K562 (cell line): ENCODE measurements at regions not wholly inside any gene's neighbourhood (a gene's known extent, or its start where the extent isn't known, plus 50 kb on each side); places are given as distances from the start of the nearest gene placed in this dataset.

Experiments used
- AFF1 ChIP-seq, 2 experiments: fragments of 450-650 bp; IDR thresholded peaks; 2 replicates each; pipeline ENCODE4 v1.6.1; 2018; ENCODE audit warnings: mild to moderate bottlenecking in 2 of 2, low read depth in 1 of 2; ENCODE audit not compliant: partially characterized antibody in 2 of 2
- ARID1B ChIP-seq: fragments of 450-650 bp; IDR thresholded peaks from 2 replicates; pipeline ENCODE4 v1.6.1; 2016; ENCODE audit warnings: antibody characterized with exemption, mild to moderate bottlenecking, inconsistent platforms
- BDP1 ChIP-seq: IDR thresholded peaks from 3 replicates; pipeline ENCODE4 v1.6.1; 2011; ENCODE audit not compliant: insufficient read length, insufficient read depth
- BMI1 ChIP-seq: fragments of 150-350 bp; IDR thresholded peaks from 2 replicates; pipeline ENCODE4 v1.6.1; 2014; ENCODE audit warnings: low read length
- CBFA2T3 ChIP-seq: fragments of 450-650 bp; IDR thresholded peaks from 2 replicates; pipeline ENCODE4 v1.6.1; 2017
- CBX5 ChIP-seq: IDR thresholded peaks from 2 replicates; pipeline ENCODE4 v1.6.1; 2014; ENCODE audit warnings: low read depth, borderline replicate concordance
- DMBX1 ChIP-seq: fragments of 250-450 bp; sonication (Bioruptor Pico); IDR thresholded peaks from 2 replicates; pipeline ENCODE4 v1.8.0; 2022; ENCODE audit warnings: inconsistent platforms, mild to moderate bottlenecking, moderate library complexity, borderline replicate concordance
- FOS ChIP-seq: IDR thresholded peaks from 3 replicates; pipeline ENCODE4 v1.6.1; 2011; ENCODE audit not compliant: insufficient read length; ENCODE audit errors: extremely low read depth
- FOXA1 ChIP-seq: fragments of 450-650 bp; IDR thresholded peaks from 2 replicates; pipeline ENCODE4 v1.6.1; 2016; ENCODE audit warnings: mild to moderate bottlenecking, borderline replicate concordance
- HDGF ChIP-seq: fragments of 450-650 bp; IDR thresholded peaks from 2 replicates; pipeline ENCODE4 v1.6.1; 2016
- KLF13 ChIP-seq: fragments of 450-650 bp; IDR thresholded peaks from 2 replicates; pipeline ENCODE4 v1.6.1; 2016; ENCODE audit warnings: missing genetic modification characterization, low read depth, mild to moderate bottlenecking, missing compliant biosample characterization, moderate library complexity, borderline replicate concordance
- MIER1 ChIP-seq: fragments of 450-650 bp; IDR thresholded peaks from 2 replicates; pipeline ENCODE4 v1.6.1; 2016; ENCODE audit warnings: antibody characterized with exemption, mild to moderate bottlenecking, low read depth
- NCOA1 ChIP-seq: fragments of 450-650 bp; IDR thresholded peaks from 2 replicates; pipeline ENCODE4 v1.6.1; 2016; ENCODE audit warnings: low read depth
- NCOA2 ChIP-seq, 2 experiments: fragments of 450-650 bp; IDR thresholded peaks; 2 replicates each; pipeline ENCODE4 v1.6.1; 2018; ENCODE audit warnings: mild to moderate bottlenecking in 2 of 2, moderate library complexity in 1 of 2; ENCODE audit not compliant: partially characterized antibody in 2 of 2
- NELFE ChIP-seq: IDR thresholded peaks from 2 replicates; pipeline ENCODE4 v1.6.1; 2011; ENCODE audit warnings: mild to moderate bottlenecking; ENCODE audit not compliant: insufficient read depth, insufficient read length
- NFIX ChIP-seq: fragments of 250-450 bp; sonication (Bioruptor Pico); IDR thresholded peaks from 2 replicates; pipeline ENCODE4 v1.4.0; 2020; ENCODE audit warnings: low read depth, mild to moderate bottlenecking, moderate library complexity
- NR3C1 ChIP-seq: sonication (generic); formaldehyde crosslinking; IDR thresholded peaks from 2 replicates; pipeline ENCODE4 v1.8.1; 2022; ENCODE audit warnings: missing genetic modification reagents
- PHF20 ChIP-seq: fragments of 450-650 bp; IDR thresholded peaks from 2 replicates; pipeline ENCODE4 v1.6.1; 2018; ENCODE audit not compliant: partially characterized antibody
- RBFOX2 ChIP-seq: fragments of 200-400 bp; formaldehyde crosslinking; IDR thresholded peaks from 2 replicates; pipeline ENCODE4 v1.6.1; 2017; ENCODE audit warnings: low read depth, mild to moderate bottlenecking, low read length, moderate library complexity
- SIN3A ChIP-seq, 2 experiments: fragments of 150-350 bp in 1 of 2; IDR thresholded peaks; 2 replicates each; pipeline ENCODE4 v1.6.1; 2011 to 2016; ENCODE audit warnings: borderline replicate concordance in 2 of 2, low read depth in 2 of 2, low read length in 2 of 2, mild to moderate bottlenecking in 2 of 2, moderate library complexity in 2 of 2; ENCODE audit not compliant: control insufficient read depth in 1 of 2
- SPI1 ChIP-seq: IDR thresholded peaks from 2 replicates; pipeline ENCODE4 v1.6.1; 2011; ENCODE audit warnings: low read depth, low read length, control low read depth, borderline replicate concordance
- STAG1 ChIP-seq: sonication (generic); formaldehyde crosslinking; IDR thresholded peaks from 2 replicates; pipeline ENCODE4 v1.5.0; 2020; ENCODE audit warnings: missing genetic modification reagents, borderline replicate concordance
- ZNF212 ChIP-seq: fragments of 450-650 bp; formaldehyde crosslinking; IDR thresholded peaks from 2 replicates; pipeline ENCODE4 v1.4.0; 2020; ENCODE audit warnings: mild to moderate bottlenecking
- ZNF316 ChIP-seq: fragments of 450-650 bp; IDR thresholded peaks from 2 replicates; pipeline ENCODE4 v1.6.1; 2016
- TF ChIP-seq, protein P1 (sequence below): fragments of 250-450 bp; sonication (Bioruptor Pico); IDR thresholded peaks from 2 replicates; pipeline ENCODE4 v1.4.0; 2020; ENCODE audit warnings: borderline replicate concordance

DNA sequence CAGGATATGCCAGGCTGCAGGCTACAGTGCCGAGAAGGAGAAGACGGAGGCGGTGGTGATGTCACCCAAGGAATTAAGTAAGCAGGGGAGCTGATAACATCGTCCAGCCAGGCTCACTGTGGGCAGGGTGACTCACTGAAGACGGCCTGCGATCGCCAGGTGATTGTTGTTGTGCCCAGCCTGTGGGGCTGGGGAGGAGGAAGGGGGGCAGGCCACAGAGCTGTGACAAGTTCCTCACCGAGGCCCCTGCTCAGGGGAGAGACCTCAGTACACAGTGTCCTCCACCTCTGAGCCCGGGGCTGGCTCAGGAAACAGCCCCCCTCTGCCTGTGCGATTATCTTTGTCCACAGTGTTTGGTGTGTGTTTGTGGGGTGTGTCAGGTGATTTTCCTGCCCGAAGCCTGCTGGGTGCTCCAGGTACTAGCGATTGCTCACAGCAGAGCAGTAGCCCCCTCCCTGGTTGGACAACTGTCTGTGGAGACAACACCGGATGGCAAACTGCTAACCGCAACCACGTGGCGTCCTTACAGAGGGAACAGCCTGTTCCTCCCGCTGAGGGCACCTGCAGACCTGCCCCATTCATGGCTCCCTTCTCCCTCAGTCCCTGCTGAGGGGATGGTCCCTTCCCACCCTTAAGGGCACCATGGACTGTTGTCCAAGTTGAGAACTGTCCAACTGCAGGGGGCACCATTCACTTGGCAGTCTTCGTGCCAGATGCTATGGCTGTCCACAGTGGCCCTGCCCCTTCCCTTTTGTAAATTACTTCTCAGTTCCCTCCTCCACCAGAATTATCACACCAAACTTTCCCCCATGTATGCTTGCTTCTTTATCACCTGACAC lies 95.1 kb downstream of the ZFP36L2 start (continued):
- TF ChIP-seq SPI1 (0 out of 2 replicates have a peak, but pooled peaks have one; percentile 0), MIER1 (no peak), CBX5 (peak; percentile 15; the same call in 1 of the 2 replicates), AFF1 (IDR thresholded peaks at IDR 0.05; ENCODE audit: low read depth in 1 of 2, partially characterized antibody in 2 of 2) (no peak), NCOA1 (no peak), NELFE (no peak), SIN3A (IDR thresholded peaks at IDR 0.05; ENCODE audit: borderline replicate concordance in 2 of 2, control insufficient read depth in 1 of 2, low read depth in 2 of 2, low read length in 2 of 2) (no peak), NCOA2 (IDR thresholded peaks at IDR 0.05; ENCODE audit: partially characterized antibody in 2 of 2) (no peak), FOS (peak; percentile 28), NFIX (CRISPR knock-in tag) (no peak), FOXA1 (no peak), ARID1B (peak; percentile 86), PHF20 (no peak), STAG1 (CRISPR knock-in tag) (no peak), BDP1 (no peak), ZNF212 (CRISPR knock-in tag) (no peak), BMI1 (no peak), ZNF316 (peak; percentile 87), HDGF (0 out of 2 replicates have a peak, but pooled peaks have one; percentile 43), DMBX1 (CRISPR knock-in tag) (no peak), KLF13 (no peak), NR3C1 (CRISPR knock-in tag) (peak; percentile 43; the same call in 1 of the 2 replicates), CBFA2T3 (peak; percentile 39), RBFOX2 (0 out of 2 replicates have a peak, but pooled peaks have one; percentile 35)
- TF ChIP-seq, protein P1, sequence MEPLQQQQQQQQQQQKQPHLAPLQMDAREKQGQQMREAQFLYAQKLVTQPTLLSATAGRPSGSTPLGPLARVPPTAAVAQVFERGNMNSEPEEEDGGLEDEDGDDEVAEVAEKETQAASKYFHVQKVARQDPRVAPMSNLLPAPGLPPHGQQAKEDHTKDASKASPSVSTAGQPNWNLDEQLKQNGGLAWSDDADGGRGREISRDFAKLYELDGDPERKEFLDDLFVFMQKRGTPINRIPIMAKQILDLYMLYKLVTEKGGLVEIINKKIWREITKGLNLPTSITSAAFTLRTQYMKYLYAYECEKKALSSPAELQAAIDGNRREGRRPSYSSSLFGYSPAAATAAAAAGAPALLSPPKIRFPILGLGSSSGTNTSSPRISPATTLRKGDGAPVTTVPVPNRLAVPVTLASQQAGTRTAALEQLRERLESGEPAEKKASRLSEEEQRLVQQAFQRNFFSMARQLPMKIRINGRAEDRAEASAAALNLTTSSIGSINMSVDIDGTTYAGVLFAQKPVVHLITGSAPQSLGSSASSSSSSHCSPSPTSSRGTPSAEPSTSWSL (CRISPR knock-in tag) = no peak
